ENCODE measurements at regions not wholly inside any gene's neighbourhood (a gene's known extent, or its start where the extent isn't known, plus 50 kb on each side); places are given as distances from the start of the nearest gene placed in this dataset.
A peak's percentile ranks its signal among the peaks of the same experiment; 100 is the strongest.
"Not testable (repeated sequence)": the region's sequence is repeated elsewhere in the genome, so short reads cannot be mapped to it uniquely, and the experiment has no call there.

- DNase-seq (ENCODE audit: low read depth in 3 of 3): peak in 1 of 3 donors; percentile 6
Observed at GRCh38 chr15:38002883-38003477, 68.5 kb downstream of the TMCO5A start.

DNA sequence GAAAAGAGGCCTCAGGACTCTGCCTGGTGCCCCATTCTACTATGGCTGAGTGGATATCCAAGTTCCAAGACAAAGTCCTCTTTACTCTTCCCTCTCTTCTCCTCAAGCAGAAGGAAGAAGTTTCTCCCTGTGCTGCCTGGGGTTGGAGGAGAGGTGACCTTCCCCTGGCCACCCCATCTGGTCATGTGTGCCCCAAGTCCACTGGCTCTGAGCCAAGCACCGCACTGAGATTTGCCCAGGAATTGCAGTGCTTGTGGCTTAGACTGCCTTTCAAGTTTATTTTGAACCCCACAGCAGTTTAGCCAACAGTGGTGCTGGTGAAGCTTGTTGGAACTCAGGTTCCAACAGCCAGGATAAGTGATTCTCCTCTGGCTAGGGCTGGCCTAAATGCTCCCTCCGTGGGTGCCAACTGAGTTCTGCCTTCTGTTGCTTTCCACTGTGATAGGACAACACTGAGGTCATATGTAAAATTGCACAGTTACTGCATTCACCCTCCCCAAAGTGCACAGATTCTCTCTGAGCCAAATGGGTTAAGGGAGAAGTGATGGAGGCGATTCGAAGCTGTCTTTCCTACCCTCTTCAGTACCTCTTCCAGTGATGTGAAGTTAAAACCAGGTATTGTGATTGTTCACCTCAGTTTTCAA lies 69.9 kb downstream of the TMCO5A start:
- DNase-seq (ENCODE audit: low read depth in 3 of 3): no peak

DNA sequence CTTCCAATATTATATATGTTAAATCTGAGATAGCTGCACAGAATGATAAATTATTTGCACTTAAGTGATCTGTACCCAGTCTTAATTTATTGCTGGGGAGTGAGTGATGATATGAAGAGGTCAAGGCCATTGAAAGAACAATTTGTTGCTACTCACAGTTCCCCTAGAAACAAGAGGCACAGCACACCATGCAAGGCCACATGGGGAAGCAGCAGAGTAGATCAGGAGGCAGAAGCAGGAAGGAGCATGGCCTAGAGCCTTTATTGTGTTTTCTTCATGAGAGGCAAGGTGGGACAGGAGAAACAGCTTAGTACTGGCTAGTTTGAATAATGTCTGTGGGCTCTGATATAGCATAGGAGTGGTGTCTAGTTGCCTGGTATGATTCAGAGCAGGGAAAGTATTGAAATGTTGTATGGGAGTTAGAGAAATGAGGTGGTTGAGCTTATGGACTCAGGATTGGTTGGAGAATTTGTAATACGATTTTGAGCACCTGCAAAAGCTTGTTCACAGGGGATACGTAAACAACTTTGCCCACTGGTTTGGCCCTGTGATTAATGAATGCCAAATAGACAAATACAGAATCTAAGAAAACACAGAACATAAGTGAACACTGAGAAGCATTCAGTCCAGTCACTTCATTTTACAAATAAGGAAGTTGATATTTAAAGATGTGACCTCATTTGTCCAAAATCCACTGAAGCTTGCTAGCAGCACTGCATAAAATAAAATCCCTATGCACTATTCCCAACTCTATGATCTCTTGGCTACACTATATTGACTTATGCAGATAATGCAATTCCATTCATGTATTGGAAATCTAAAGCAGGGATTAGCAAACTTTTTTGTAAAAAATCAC lies 71.7 kb downstream of the TMCO5A start:
- no peak for DNase-seq (ENCODE audit: low read depth in 3 of 3)

DNA sequence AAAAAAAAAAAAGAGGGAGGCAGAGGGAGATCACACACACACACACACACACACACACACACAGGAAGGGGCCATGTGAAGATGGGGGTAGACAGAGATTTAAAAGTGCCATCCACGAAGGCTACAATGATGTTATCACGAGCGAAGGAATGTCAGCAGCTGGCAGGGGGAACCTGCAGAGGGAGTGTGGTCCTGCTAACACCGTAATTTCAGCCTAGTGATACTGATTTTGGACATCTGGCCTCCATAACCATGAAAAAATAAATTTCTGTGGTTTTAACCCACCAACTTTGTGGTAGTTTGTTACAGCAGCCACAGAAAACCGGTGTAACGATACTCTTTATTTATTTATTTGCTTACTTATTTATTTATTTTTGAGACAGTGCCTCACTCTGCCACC lies 76.0 kb downstream of the TMCO5A start:
- no peak for DNase-seq (ENCODE audit: low read depth in 3 of 3)

DNA sequence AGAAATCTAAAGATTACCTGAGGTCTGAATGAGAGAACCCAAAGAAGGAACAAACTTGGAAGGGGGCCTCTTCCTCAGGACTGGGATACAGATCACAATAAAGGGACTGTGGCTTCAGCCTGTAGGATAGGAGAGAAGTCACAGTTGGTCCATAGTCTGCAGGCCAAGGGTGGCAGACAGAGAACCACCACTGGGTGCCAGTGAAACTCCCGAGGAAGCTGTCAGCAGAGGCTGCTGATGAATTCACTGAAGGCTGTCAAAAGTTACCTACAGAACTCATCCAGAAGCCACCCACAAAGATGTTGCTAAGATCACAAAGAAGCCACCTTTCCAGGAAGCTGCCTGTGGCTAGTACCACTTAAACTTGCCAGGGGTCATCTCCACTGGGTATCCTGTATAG lies 78.5 kb downstream of the TMCO5A start:
- DNase-seq (ENCODE audit: low read depth in 3 of 3): no peak

GRCh38 chr15:38017721-38018120 lies 83.3 kb downstream of the TMCO5A start:
- no peak for DNase-seq (ENCODE audit: low read depth in 3 of 3)

DNA sequence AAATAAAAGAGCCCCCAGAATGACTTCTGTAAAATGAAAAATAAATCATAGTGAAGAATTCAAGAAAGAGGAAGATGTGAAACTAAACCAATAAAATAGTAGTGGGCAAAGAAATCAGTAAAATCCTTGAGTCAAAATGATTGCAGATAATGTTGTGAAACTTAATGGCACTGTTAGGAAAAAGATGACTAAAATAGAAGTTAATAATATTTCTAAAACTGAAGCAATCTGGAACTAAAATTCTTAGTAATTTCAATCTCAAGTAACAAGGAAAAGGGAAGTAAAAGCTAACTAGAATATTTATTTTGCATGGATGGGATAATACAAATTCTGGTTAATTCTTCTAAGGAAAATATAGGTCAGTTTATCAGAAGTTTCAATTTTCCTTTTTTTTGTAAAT lies 84.6 kb downstream of the TMCO5A start:
- no peak for DNase-seq (ENCODE audit: low read depth in 3 of 3)

- DNase-seq (ENCODE audit: low read depth in 3 of 3): no peak
Observed at GRCh38 chr15:38021259-38021658, 86.8 kb downstream of the TMCO5A start.

DNA sequence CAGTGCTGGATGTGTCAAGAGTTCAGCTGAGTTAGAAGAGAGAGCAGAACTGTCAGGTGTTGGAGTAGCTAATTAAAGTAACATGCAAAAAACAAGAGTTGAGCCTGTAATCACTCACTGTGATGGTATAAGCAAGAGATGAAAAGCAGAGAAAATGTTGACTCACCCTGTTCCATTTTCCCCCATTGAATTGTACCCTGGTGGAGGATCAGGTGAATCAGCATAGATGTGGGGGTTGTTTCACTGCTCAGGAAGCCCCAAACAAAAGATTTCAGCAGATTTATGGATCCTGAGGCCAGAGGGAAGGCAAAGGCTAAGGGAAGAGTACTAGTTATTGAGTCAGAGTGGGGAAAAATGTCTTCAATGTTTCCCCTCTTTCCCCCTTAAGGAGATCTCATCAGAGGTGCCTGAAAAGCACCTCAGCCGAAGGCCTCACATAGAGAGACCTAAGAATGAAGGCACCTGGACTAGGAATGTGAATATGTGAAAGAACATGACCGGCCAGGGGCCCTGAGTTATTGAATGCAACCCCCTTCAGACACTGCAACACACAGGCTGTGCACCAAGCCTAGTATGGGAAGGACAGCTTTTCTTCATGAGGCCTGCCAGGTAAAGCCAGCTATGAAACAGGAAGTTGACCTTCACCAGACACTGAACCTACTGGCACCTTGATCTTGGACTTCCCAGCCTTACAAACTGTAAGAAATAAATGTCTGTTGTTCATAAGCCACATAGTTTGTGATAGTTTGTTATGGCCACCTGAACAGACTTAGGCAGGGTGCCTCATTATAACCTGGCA lies 90.1 kb downstream of the TMCO5A start:
- DNase-seq (ENCODE audit: low read depth in 3 of 3): no peak

- not testable (repeated sequence) for DNase-seq (ENCODE audit: low read depth in 3 of 3)
Observed at GRCh38 chr15:38025656-38026055, 91.2 kb downstream of the TMCO5A start.

DNA sequence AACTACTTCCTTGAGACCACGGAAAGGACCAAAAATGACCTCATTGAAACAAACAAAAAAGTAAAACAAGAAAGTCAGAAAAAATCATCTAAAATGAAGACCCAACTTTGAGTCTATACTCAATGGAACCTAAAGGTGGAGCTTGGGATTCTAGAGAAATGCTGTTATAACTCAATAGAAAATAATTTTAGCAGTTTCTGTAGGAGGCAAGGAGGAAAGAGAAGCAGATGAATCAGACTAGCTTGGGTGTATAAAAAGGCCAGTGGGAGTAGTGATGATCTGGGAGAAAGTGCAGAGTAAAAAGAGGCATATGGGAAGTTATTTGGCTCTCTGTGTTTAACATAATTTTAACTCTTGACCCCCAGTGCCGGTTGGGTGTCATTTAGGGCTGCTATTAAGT lies 94.4 kb downstream of the TMCO5A start:
- no peak for DNase-seq (ENCODE audit: low read depth in 3 of 3)

DNA sequence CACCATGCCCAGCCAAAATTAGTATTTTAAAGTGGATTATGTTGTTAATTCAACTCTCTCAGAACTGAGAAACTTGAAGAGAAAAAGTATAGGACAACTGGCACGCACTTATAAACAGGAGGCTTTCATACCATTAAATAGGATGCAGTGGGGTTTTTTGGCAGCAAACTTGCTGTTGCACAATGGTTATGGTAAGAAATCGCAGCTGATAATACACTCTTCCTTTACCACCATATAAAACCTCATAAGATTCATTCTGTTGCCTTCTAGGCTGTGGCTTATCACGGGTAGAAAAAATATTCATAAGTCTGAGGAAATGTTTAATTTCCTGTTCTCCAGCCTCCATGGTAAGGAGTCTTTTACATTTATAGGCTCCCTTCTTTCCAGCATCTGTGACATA lies 95.3 kb downstream of the TMCO5A start:
- DNase-seq (ENCODE audit: low read depth in 3 of 3): no peak

- DNase-seq (ENCODE audit: low read depth in 3 of 3): no peak
Observed at GRCh38 chr15:38030609-38031008, 96.2 kb downstream of the TMCO5A start.

- DNase-seq (ENCODE audit: low read depth in 3 of 3): no peak
Observed at GRCh38 chr15:38035701-38036100, 101.3 kb downstream of the TMCO5A start.

- no peak for DNase-seq (ENCODE audit: low read depth in 3 of 3)
Observed at GRCh38 chr15:38036790-38037338, 102.4 kb downstream of the TMCO5A start.

- DNase-seq (ENCODE audit: low read depth in 3 of 3): no peak
Observed at GRCh38 chr15:38038659-38039442, 104.4 kb downstream of the TMCO5A start.

GRCh38 chr15:38040615-38041014 lies 106.2 kb downstream of the TMCO5A start:
- DNase-seq (ENCODE audit: low read depth in 3 of 3): no peak

DNA sequence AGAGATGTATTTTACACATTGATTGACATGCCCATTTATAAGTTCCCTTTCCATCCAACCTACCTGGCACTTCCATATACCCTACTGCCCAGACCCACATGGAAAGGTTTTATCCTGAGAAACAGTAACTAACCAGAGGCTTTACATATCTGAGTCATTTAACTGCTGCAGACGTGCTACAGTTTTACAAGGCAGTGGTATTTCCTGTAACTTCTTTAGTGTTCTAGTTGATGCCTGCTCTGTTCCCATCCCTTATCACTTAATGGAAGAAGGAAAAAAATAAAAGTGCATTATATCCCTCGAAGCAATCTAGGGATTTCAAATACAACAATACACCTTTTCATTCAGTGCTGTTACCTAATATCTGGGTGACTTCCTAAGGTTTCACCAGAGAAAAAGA lies 107.1 kb downstream of the TMCO5A start:
- no peak for DNase-seq (ENCODE audit: low read depth in 3 of 3)

GRCh38 chr15:38042211-38042610 lies 107.8 kb downstream of the TMCO5A start:
- DNase-seq (ENCODE audit: low read depth in 3 of 3): no peak

DNA sequence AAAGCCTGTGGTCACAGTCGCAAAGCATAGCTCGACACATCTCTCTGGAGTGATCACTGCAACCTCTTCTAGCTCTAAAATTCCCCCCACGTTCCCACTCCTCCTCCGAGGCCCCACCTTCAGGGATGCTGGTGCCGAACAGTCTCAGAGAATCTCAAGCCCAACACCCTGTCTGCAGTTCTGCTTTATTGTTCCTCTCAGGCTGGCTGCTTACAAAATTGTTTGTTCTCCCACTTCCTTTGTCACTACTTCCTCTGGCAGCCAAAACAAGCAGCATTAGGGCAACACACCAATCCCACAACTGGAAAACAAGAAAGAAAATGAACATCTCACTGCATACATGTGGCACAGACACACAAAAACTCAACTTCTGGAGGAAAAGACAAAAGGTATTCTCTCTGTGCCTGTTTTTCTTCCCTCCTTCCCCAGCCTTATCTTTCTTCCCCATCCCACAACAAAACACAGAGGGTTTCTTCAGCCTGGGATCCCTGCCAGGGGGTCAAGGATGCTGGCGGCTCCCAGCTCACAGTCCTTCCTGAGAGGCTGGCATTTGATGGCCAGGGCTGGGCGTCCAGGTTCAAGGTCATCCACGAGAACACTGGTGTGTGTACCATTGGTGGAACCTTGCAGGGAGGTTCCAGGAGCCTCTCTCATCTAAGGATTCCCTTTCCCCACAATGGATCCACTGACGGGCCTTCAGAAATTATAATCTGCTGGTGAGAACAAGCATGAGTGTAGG lies 108.4 kb downstream of the TMCO5A start:
- DNase-seq (ENCODE audit: low read depth in 3 of 3): no peak

Measured in stimulated activated CD4-positive, alpha-beta T cell treated with anti-CD3 and anti-CD28 coated beads, TNF-alpha, amount 100 ng/mL, for 48 hours (primary cell).